Peyer's patch (tissue), 4 donors: ENCODE measurements at regions not wholly inside any gene's neighbourhood (a gene's known extent, or its start where the extent isn't known, plus 50 kb on each side); places are given as distances from the start of the nearest gene placed in this dataset.

Experiments
- POLR2A ChIP-seq, 2 donors: fragments of 450-650 bp; IDR thresholded peaks; one replicate each; pipeline ENCODE4 v1.5.1; 2017; ENCODE audit warnings: antibody characterized with exemption in 2 of 2, mild to moderate bottlenecking in 2 of 2, moderate library complexity in 2 of 2
- TF ChIP-seq, protein P1 (sequence below), 6 experiments: fragments of 450-650 bp in 4 of 6; fragments of 200-600 bp in 2 of 6; sonication (generic) in 1 of 6; IDR thresholded peaks; one replicate each; pipeline ENCODE4 v1.5.1; 2017 to 2019; ENCODE audit warnings: antibody characterized with exemption in 6 of 6, mild to moderate bottlenecking in 3 of 6, moderate library complexity in 1 of 6

DNA sequence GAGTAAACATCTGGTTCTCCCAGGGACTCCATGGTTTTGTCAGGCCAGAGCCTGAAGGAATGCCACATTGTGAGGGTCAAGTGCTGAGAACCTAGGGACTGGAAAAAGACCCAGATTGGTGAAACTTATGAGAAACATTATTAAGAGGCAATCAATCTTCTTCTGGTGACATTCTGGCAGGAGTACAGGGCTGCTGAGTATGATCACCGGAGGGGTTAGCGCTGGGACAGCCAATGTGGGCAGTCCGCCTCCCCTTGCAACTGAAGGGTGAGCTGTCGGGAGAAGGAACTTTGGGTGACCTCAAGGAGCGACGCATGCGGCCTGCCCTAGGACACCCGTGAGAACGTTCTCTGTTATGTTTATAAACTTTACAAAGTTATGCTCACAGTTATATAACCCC lies 429.0 kb downstream of the LMO4 start:
- no peak for TF ChIP-seq POLR2A (IDR thresholded peaks at IDR 0.05)
- TF ChIP-seq, protein P1, sequence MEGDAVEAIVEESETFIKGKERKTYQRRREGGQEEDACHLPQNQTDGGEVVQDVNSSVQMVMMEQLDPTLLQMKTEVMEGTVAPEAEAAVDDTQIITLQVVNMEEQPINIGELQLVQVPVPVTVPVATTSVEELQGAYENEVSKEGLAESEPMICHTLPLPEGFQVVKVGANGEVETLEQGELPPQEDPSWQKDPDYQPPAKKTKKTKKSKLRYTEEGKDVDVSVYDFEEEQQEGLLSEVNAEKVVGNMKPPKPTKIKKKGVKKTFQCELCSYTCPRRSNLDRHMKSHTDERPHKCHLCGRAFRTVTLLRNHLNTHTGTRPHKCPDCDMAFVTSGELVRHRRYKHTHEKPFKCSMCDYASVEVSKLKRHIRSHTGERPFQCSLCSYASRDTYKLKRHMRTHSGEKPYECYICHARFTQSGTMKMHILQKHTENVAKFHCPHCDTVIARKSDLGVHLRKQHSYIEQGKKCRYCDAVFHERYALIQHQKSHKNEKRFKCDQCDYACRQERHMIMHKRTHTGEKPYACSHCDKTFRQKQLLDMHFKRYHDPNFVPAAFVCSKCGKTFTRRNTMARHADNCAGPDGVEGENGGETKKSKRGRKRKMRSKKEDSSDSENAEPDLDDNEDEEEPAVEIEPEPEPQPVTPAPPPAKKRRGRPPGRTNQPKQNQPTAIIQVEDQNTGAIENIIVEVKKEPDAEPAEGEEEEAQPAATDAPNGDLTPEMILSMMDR (IDR thresholded peaks at IDR 0.05): no peak
